Motor neuron (in vitro differentiated cells): ENCODE measurements at regions not wholly inside any gene's neighbourhood (a gene's known extent, or its start where the extent isn't known, plus 50 kb on each side); places are given as distances from the start of the nearest gene placed in this dataset.

Experiments
- ATAC-seq, 8 experiments: fragments of 200-7000 bp; cut with Tn5 transposase; replicated peaks in 6 of 8; 2 replicates each; pipeline ENCODE4 v1.8.0; 2021; ENCODE audit warnings: mild to moderate bottlenecking in 8 of 8, moderate library complexity in 8 of 8
- H3K27ac ChIP-seq, 2 donors: fragments of 250-450 bp; sonication (Bioruptor Pico); 2 replicates each; pipeline ENCODE4 v1.9.0; 2021; ENCODE audit warnings: antibody characterized with exemption in 2 of 2, mild to moderate bottlenecking in 2 of 2, moderate library complexity in 1 of 2
- H3K4me1 ChIP-seq, 2 donors: fragments of 250-450 bp; sonication (Bioruptor Pico); replicated peaks in 1 of 2; 2 replicates each; pipeline ENCODE4 v1.6.1; 2021; ENCODE audit warnings: antibody characterized with exemption in 2 of 2, mild to moderate bottlenecking in 2 of 2, moderate library complexity in 1 of 2
- H3K4me3 ChIP-seq, 5 donors: fragments of 250-450 bp; sonication (Bioruptor Pico); 2 replicates each; pipeline ENCODE4 v1.9.0; 2021; ENCODE audit warnings: antibody characterized with exemption in 5 of 5, mild to moderate bottlenecking in 5 of 5, moderate library complexity in 4 of 5
- WGBS, 10 experiments: fragments of 450-650 bp; shearing (Covaris generic); methylation state at CpG; one replicate each; pipeline ENCODE4 v1.0.0; 2022; 5-methylcytosine and 5-hydroxymethylcytosine counted together
- in situ Hi-C, 9 experiments: fragments of 400-800 bp; cut with MboI; loops; one replicate each; pipeline ENCODE4 v1.15.0; 2021; ENCODE audit warnings: low sequenced_read_pairs in 9 of 9, low pct_unique_long_range_greater_than_20kb in 2 of 9; ENCODE audit not compliant: unreplicated experiment in 9 of 9

GRCh38 chr4:143095447-143095846, 89.3 kb upstream of the USP38 start:
- 25 to 100% (median 83%) methylated on average over 1 of the region's 1 CpG; no CpG with 5 or more reads in 3 of the 10 experiments for WGBS, 10 experiments
- Histone ChIP-seq H3K27ac (no peak overlapping the region), H3K4me1 (no peaks in the 10 kb centered on the region), H3K4me3 (no peak overlapping the region)
- in situ Hi-C loops, result no loop called here
- ATAC-seq, result no peak

- H3K27ac ChIP-seq, result no peak overlapping the region
- no peak overlapping the region for H3K4me3 ChIP-seq
- ATAC-seq, result no peak
- WGBS, 10 experiments, result 0 to 83% (median 65%) methylated on average over 2 to 4 of the region's 4 CpGs; no CpG with 5 or more reads in 2 of the 10 experiments
- in situ Hi-C loops, result no loop called here
- no peaks in the 10 kb centered on the region for H3K4me1 ChIP-seq
Observed at GRCh38 chr4:143097751-143098150, 87.0 kb upstream of the USP38 start.

GRCh38 chr4:143099693-143100092, 85.0 kb upstream of the USP38 start:
- WGBS, 10 experiments, result 17 to 80% (median 43%) methylated on average over 1 to 3 of the region's 3 CpGs; no CpG with 5 or more reads in 5 of the 10 experiments
- no peaks in the 10 kb centered on the region for H3K4me1 ChIP-seq
- no peak for ATAC-seq
- in situ Hi-C loops, result no loop called here
- no peak overlapping the region for H3K27ac ChIP-seq
- H3K4me3 ChIP-seq, result no peak overlapping the region

- Histone ChIP-seq H3K4me1 (no peaks in the 10 kb centered on the region), H3K4me3 (no peak overlapping the region), H3K27ac (no peak overlapping the region)
- peak in 1 of 8 experiments; percentile 77 for ATAC-seq
- in situ Hi-C loops, result no loop called here
Observed at GRCh38 chr4:143109376-143109775, 75.3 kb upstream of the USP38 start.

GRCh38 chr4:143118663-143119062, 66.1 kb upstream of the USP38 start:
- H3K4me3 ChIP-seq, result no peak overlapping the region
- peak in 3 of 8 experiments; percentile 36 to 62 (median 43) for ATAC-seq
- in situ Hi-C loops, result no loop called here
- no peak overlapping the region for H3K27ac ChIP-seq
- 33 to 100% (median 86%) methylated on average over 1 of the region's 1 CpG; no CpG with 5 or more reads in 2 of the 10 experiments for WGBS, 10 experiments
- H3K4me1 ChIP-seq, result peaks cover 0 to 6% of the 10 kb centered on the region in 2 donors

- H3K27ac ChIP-seq, result no peak overlapping the region
- no peak overlapping the region for H3K4me3 ChIP-seq
- H3K4me1 ChIP-seq, result no peaks in the 10 kb centered on the region
- no peak for ATAC-seq
- in situ Hi-C loops, result no loop called here
Observed at GRCh38 chr4:143127621-143128020, 57.1 kb upstream of the USP38 start.

GRCh38 chr4:143133977-143134376, 50.7 kb upstream of the USP38 start:
- H3K4me1 ChIP-seq, result no peaks in the 10 kb centered on the region
- WGBS, 10 experiments, result 0 to 63% (median 0%) methylated on average over 1 of the region's 1 CpG; no CpG with 5 or more reads in 3 of the 10 experiments
- ATAC-seq, result no peak
- H3K27ac ChIP-seq, result no peak overlapping the region
- H3K4me3 ChIP-seq, result no peak overlapping the region
- in situ Hi-C loops, result no loop called here
